ENCODE measurements at regions not wholly inside any gene's neighbourhood (a gene's known extent, or its start where the extent isn't known, plus 50 kb on each side); places are given as distances from the start of the nearest gene placed in this dataset.

- WGBS, 2 donors (ENCODE audit: low coverage in 1 of 2): no CpG with 5 or more reads among the region's 3 CpGs
- H3K27me3 ChIP-seq: no peaks in the 10 kb centered on the region
- no peak for ATAC-seq
- H3K4me3 ChIP-seq: no peak overlapping the region
- TF ChIP-seq CTCF (IDR thresholded peaks at IDR 0.05): no peak
- no peak for TF ChIP-seq EP300 (IDR thresholded peaks at IDR 0.05)
- no peak for TF ChIP-seq POLR2AphosphoS5 (IDR thresholded peaks at IDR 0.05)
- no peak for TF ChIP-seq POLR2A (IDR thresholded peaks at IDR 0.05)
- H3K9me3 ChIP-seq: no peaks in the 10 kb centered on the region
- H3K36me3 ChIP-seq: no peaks in the 10 kb centered on the region
- peaks cover 0 to 6% (median 5%) of the 10 kb centered on the region in 3 donors for H3K4me1 ChIP-seq
- H3K27ac ChIP-seq: no peak overlapping the region
Observed at GRCh38 chr17:69800870-69801269, 274.2 kb upstream of the KCNJ16 start.

- Histone ChIP-seq H3K27me3 (no peaks in the 10 kb centered on the region), H3K4me3 (no peak overlapping the region), H3K4me1 (peaks cover 0 to 2% (median 1%) of the 10 kb centered on the region in 3 donors), H3K9me3 (no peaks in the 10 kb centered on the region), H3K27ac (no peak overlapping the region), H3K36me3 (no peaks in the 10 kb centered on the region)
- no CpG with 5 or more reads among the region's 3 CpGs for WGBS, 2 donors (ENCODE audit: low coverage in 1 of 2)
- ATAC-seq: no peak
- no peak for TF ChIP-seq CTCF (IDR thresholded peaks at IDR 0.05)
- no peak for TF ChIP-seq POLR2A (IDR thresholded peaks at IDR 0.05)
- no peak for TF ChIP-seq EP300 (IDR thresholded peaks at IDR 0.05)
- no peak for TF ChIP-seq POLR2AphosphoS5 (IDR thresholded peaks at IDR 0.05)
Observed at GRCh38 chr17:69801368-69801767, 273.7 kb upstream of the KCNJ16 start.

GRCh38 chr17:69802045-69802740 lies 272.8 kb upstream of the KCNJ16 start:
- Histone ChIP-seq H3K27me3 (no peaks in the 10 kb centered on the region), H3K4me1 (no peaks in the 10 kb centered on the region), H3K27ac (no peak overlapping the region), H3K9me3 (no peaks in the 10 kb centered on the region), H3K36me3 (no peaks in the 10 kb centered on the region), H3K4me3 (no peak overlapping the region)
- ATAC-seq: no peak
- 80% methylated on average over 1 of the region's 5 CpGs; no CpG with 5 or more reads in 1 of the 2 donors for WGBS, 2 donors (ENCODE audit: low coverage in 1 of 2)
- no peak for TF ChIP-seq POLR2A (IDR thresholded peaks at IDR 0.05)
- TF ChIP-seq CTCF (IDR thresholded peaks at IDR 0.05): no peak
- TF ChIP-seq POLR2AphosphoS5 (IDR thresholded peaks at IDR 0.05): no peak
- TF ChIP-seq EP300 (IDR thresholded peaks at IDR 0.05): no peak

- 43 to 71% methylated on average over 1 of the region's 1 CpG for WGBS, 2 donors (ENCODE audit: low coverage in 1 of 2)
- no peaks in the 10 kb centered on the region for H3K4me1 ChIP-seq
- TF ChIP-seq EP300 (IDR thresholded peaks at IDR 0.05) (no peak), POLR2A (IDR thresholded peaks at IDR 0.05) (no peak), CTCF (IDR thresholded peaks at IDR 0.05) (no peak), POLR2AphosphoS5 (IDR thresholded peaks at IDR 0.05) (no peak)
- H3K9me3 ChIP-seq: no peaks in the 10 kb centered on the region
- no peak overlapping the region for H3K4me3 ChIP-seq
- no peaks in the 10 kb centered on the region for H3K27me3 ChIP-seq
- H3K27ac ChIP-seq: no peak overlapping the region
- no peak for ATAC-seq
- no peaks in the 10 kb centered on the region for H3K36me3 ChIP-seq
Observed at GRCh38 chr17:69809331-69809730, 265.7 kb upstream of the KCNJ16 start.

- H3K9me3 ChIP-seq: no peaks in the 10 kb centered on the region
- no peaks in the 10 kb centered on the region for H3K36me3 ChIP-seq
- no peak for ATAC-seq
- TF ChIP-seq CTCF (IDR thresholded peaks at IDR 0.05) (no peak), POLR2A (IDR thresholded peaks at IDR 0.05) (no peak), EP300 (IDR thresholded peaks at IDR 0.05) (no peak), POLR2AphosphoS5 (IDR thresholded peaks at IDR 0.05) (no peak)
- H3K4me1 ChIP-seq: no peaks in the 10 kb centered on the region
- no peak overlapping the region for H3K27ac ChIP-seq
- WGBS, 2 donors (ENCODE audit: low coverage in 1 of 2): 63 to 77% methylated on average over 6 of the region's 6 CpGs
- no peak overlapping the region for H3K4me3 ChIP-seq
- H3K27me3 ChIP-seq: no peaks in the 10 kb centered on the region
Observed at GRCh38 chr17:69810326-69810965, 264.6 kb upstream of the KCNJ16 start.

Measured in gastroesophageal sphincter (tissue), 4 donors.